H1 (cell line): ENCODE measurements at regions not wholly inside any gene's neighbourhood (a gene's known extent, or its start where the extent isn't known, plus 50 kb on each side); places are given as distances from the start of the nearest gene placed in this dataset.

Source experiments
- CTCF ChIA-PET: fragments of 300-600 bp; sonication (Branson Sonifier 250); formaldehyde crosslinking; loops from one replicate; lab custom pipeline; 2021; ENCODE audit not compliant: partially characterized antibody; lab: Charles Lee
- POLR2A ChIA-PET: fragments of 300-600 bp; sonication (Branson Sonifier 250); formaldehyde crosslinking; loops from one replicate; lab custom pipeline; 2021; ENCODE audit warnings: inconsistent platforms; ENCODE audit not compliant: partially characterized antibody; lab: Charles Lee
- DNase-seq, 2 experiments: peaks; one replicate each; pipeline versions ENCODE4 v3.0.0 to v3.0.0-alpha.2; 2010 to 2022; ENCODE audit warnings: low spot score in 2 of 2, low read depth in 1 of 2, mixed read lengths in 1 of 2
- FAIRE-seq: peaks from 2 replicates; lab custom pipeline; 2011; peaks lifted over from hg19 to GRCh38; lab: Jason Lieb, UNC
- H2AFZ ChIP-seq: 2 replicates; pipeline ENCODE4 v1.8.1; 2012; ENCODE audit warnings: low read length, inconsistent platforms
- H2AK5ac ChIP-seq: 2 replicates; pipeline ENCODE4 v1.6.1; 2013; ENCODE audit warnings: low read depth, low read length
- H2BK120ac ChIP-seq: replicated peaks from 2 replicates; pipeline ENCODE3; 2013; ENCODE audit warnings: low read depth, low read length, inconsistent platforms
- H2BK12ac ChIP-seq: 2 replicates; pipeline ENCODE4 v1.6.1; 2013; ENCODE audit warnings: low read depth, low read length
- H2BK15ac ChIP-seq: 2 replicates; pipeline ENCODE4 v1.6.1; 2013; ENCODE audit warnings: low read length
- H2BK20ac ChIP-seq: 2 replicates; pipeline ENCODE4 v1.6.1; 2013; ENCODE audit warnings: low read length
- H2BK5ac ChIP-seq: 2 replicates; pipeline ENCODE4 v1.6.1; 2013; ENCODE audit warnings: low read depth, low read length
- H3K14ac ChIP-seq: 2 replicates; pipeline ENCODE4 v1.6.1; 2013; ENCODE audit warnings: inconsistent platforms; ENCODE audit not compliant: insufficient read length
- H3K18ac ChIP-seq: 2 replicates; pipeline ENCODE4 v1.6.1; 2013; ENCODE audit warnings: low read length; ENCODE audit errors: extremely low read depth
- H3K23ac ChIP-seq: 2 replicates; pipeline ENCODE4 v1.6.1; 2013; ENCODE audit warnings: inconsistent platforms; ENCODE audit not compliant: insufficient read length
- H3K23me2 ChIP-seq: 2 replicates; pipeline ENCODE4 v1.6.1; 2013; ENCODE audit warnings: low read depth, low read length
- H3K27ac ChIP-seq: 2 replicates; pipeline ENCODE4 v1.6.1; 2011; ENCODE audit warnings: low read depth, low read length, inconsistent platforms
- H3K27me3 ChIP-seq, 4 experiments: replicated peaks in 1 of 4; 1 replicate in 1 of 4; 2 replicates in 3 of 4; pipeline versions ENCODE4 v1.6.1 to v1.8.1; 2011 to 2013; ENCODE audit warnings: low read length in 3 of 4, mild to moderate bottlenecking in 3 of 4, inconsistent platforms in 2 of 4, mixed read lengths in 2 of 4, moderate library complexity in 1 of 4; ENCODE audit not compliant: control insufficient read depth in 3 of 4, insufficient read depth in 3 of 4; ENCODE audit errors: extremely low read depth in 1 of 4
- H3K36me3 ChIP-seq, 4 experiments: 2 replicates each; pipeline versions ENCODE4 v1.6.1 to v1.8.1; 2011 to 2013; ENCODE audit warnings: mild to moderate bottlenecking in 4 of 4, low read length in 3 of 4, moderate library complexity in 2 of 4, control low read depth in 1 of 4, inconsistent platforms in 1 of 4; ENCODE audit not compliant: insufficient read depth in 4 of 4, control insufficient read depth in 2 of 4
- H3K4ac ChIP-seq: replicated peaks from 2 replicates; pipeline ENCODE3; 2013; ENCODE audit warnings: low read length, low read depth, mixed read lengths, inconsistent platforms; ENCODE audit not compliant: insufficient read length
- H3K4me1 ChIP-seq, 4 experiments: replicated peaks in 1 of 4; 1 replicate in 1 of 4; 2 replicates in 3 of 4; pipeline versions ENCODE4 v1.6.1 to v1.8.1; 2011 to 2013; ENCODE audit warnings: low read length in 3 of 4, inconsistent platforms in 2 of 4, mixed read lengths in 1 of 4; ENCODE audit not compliant: insufficient read depth in 4 of 4, control insufficient read depth in 3 of 4
- H3K4me2 ChIP-seq, 2 experiments: 2 replicates each; pipeline versions ENCODE4 v1.6.1 to v1.8.1; 2011 to 2013; ENCODE audit warnings: low read depth in 2 of 2, low read length in 2 of 2, control low read depth in 1 of 2, inconsistent platforms in 1 of 2, mild to moderate bottlenecking in 1 of 2; ENCODE audit not compliant: insufficient read depth in 1 of 2
- H3K4me3 ChIP-seq, 4 experiments: fragments of 200-600, 300-600 bp in 1 of 4; sonication (generic), shearing (Covaris generic), sonication (Bioruptor Twin) in 1 of 4; 2 replicates each; pipeline versions ENCODE4 v1.5.1 to v1.8.1; 2011 to 2016; ENCODE audit warnings: low read length in 4 of 4, low read depth in 3 of 4, control low read depth in 2 of 4, inconsistent platforms in 2 of 4, mild to moderate bottlenecking in 2 of 4, mixed read lengths in 1 of 4, moderate library complexity in 1 of 4; ENCODE audit not compliant: insufficient read depth in 2 of 4; ENCODE audit errors: extremely low read depth in 1 of 4
- H3K56ac ChIP-seq: replicated peaks from 2 replicates; pipeline ENCODE3; 2013; ENCODE audit warnings: low read depth, mild to moderate bottlenecking, mixed read lengths, low read length, inconsistent platforms; ENCODE audit not compliant: insufficient read length
- H3K79me1 ChIP-seq: 2 replicates; pipeline ENCODE4 v1.6.1; 2013; ENCODE audit warnings: low read depth, low read length, control low read depth
- H3K79me2 ChIP-seq, 2 experiments: 2 replicates each; pipeline versions ENCODE4 v1.6.1 to v1.8.1; 2012 to 2013; ENCODE audit warnings: low read length in 2 of 2, mild to moderate bottlenecking in 2 of 2, inconsistent platforms in 1 of 2; ENCODE audit not compliant: insufficient read depth in 2 of 2, control insufficient read depth in 1 of 2
- H3K9ac ChIP-seq, 4 experiments: replicated peaks in 1 of 4; 1 replicate in 1 of 4; 2 replicates in 3 of 4; pipeline versions ENCODE4 v1.6.1 to v1.8.1; 2011 to 2013; ENCODE audit warnings: low read depth in 3 of 4, low read length in 3 of 4, control low read depth in 2 of 4, mild to moderate bottlenecking in 2 of 4, moderate library complexity in 2 of 4, inconsistent platforms in 1 of 4; ENCODE audit errors: extremely low read depth in 1 of 4
- H3K9me3 ChIP-seq, 2 experiments: 2 replicates each; pipeline versions ENCODE4 v1.6.1 to v1.8.1; 2012 to 2013; ENCODE audit warnings: mild to moderate bottlenecking in 2 of 2, moderate library complexity in 2 of 2, control low read depth in 1 of 2, inconsistent platforms in 1 of 2, low read depth in 1 of 2, low read length in 1 of 2, mixed read lengths in 1 of 2; ENCODE audit not compliant: insufficient read depth in 2 of 2
- H4K20me1 ChIP-seq, 2 experiments: replicated peaks in 1 of 2; 2 replicates each; pipeline versions ENCODE3 to v1.8.1; 2011 to 2013; ENCODE audit warnings: inconsistent platforms in 2 of 2, low read length in 2 of 2, mild to moderate bottlenecking in 1 of 2; ENCODE audit not compliant: insufficient read depth in 2 of 2, control insufficient read depth in 1 of 2
- H4K5ac ChIP-seq: 2 replicates; pipeline ENCODE4 v1.6.1; 2013; ENCODE audit warnings: low read length, low read depth, mixed read lengths, inconsistent platforms; ENCODE audit not compliant: insufficient read length
- H4K8ac ChIP-seq: 2 replicates; pipeline ENCODE4 v1.8.0; 2013; ENCODE audit warnings: mild to moderate bottlenecking, moderate library complexity, low read length, inconsistent platforms; ENCODE audit not compliant: insufficient read depth; ENCODE audit errors: extremely low read depth
- H4K91ac ChIP-seq: replicated peaks from 2 replicates; pipeline ENCODE3; 2013; ENCODE audit warnings: low read length, mixed read lengths, inconsistent platforms; ENCODE audit not compliant: insufficient read length
- CBX8 ChIP-seq: fragments of 300-800, 300-1000 bp; sonication (generic); IDR thresholded peaks from 2 replicates; pipeline ENCODE4 v1.7.1; 2016; ENCODE audit warnings: low read depth, low read length, borderline replicate concordance
- EP300 ChIP-seq, 2 experiments: IDR thresholded peaks; 1 replicate in 1 of 2; 2 replicates in 1 of 2; pipeline ENCODE4 v1.6.1; 2011 to 2012; ENCODE audit warnings: low read depth in 2 of 2, low read length in 2 of 2, mild to moderate bottlenecking in 2 of 2, borderline replicate concordance in 1 of 2, inconsistent platforms in 1 of 2, moderate library complexity in 1 of 2
- HDAC6 ChIP-seq: IDR thresholded peaks from one replicate; pipeline ENCODE4 v1.7.1; 2012; ENCODE audit warnings: low read depth, mild to moderate bottlenecking, inconsistent platforms, low read length, moderate library complexity
- KDM4A ChIP-seq: IDR thresholded peaks from one replicate; pipeline ENCODE4 v1.7.1; 2012; ENCODE audit warnings: low read depth, mild to moderate bottlenecking, moderate library complexity, low read length, inconsistent platforms; ENCODE audit not compliant: severe bottlenecking
- KDM5A ChIP-seq: fragments of 200-600 bp; IDR thresholded peaks from 2 replicates; pipeline ENCODE4 v1.7.1; 2012; ENCODE audit warnings: mild to moderate bottlenecking, low read length, inconsistent platforms, mixed read lengths
- MAFK ChIP-seq: IDR thresholded peaks from 2 replicates; pipeline ENCODE4 v1.6.1; 2012; ENCODE audit warnings: low read depth, mild to moderate bottlenecking, improper control_type of control experiment, low read length
- POLR2AphosphoS5 ChIP-seq: IDR thresholded peaks from 2 replicates; pipeline ENCODE4 v1.6.1; 2011; ENCODE audit warnings: low read depth, low read length
- SIRT6 ChIP-seq: IDR thresholded peaks from one replicate; pipeline ENCODE4 v1.7.1; 2012; ENCODE audit warnings: low read length, inconsistent platforms
- SP1 ChIP-seq: IDR thresholded peaks from 2 replicates; pipeline ENCODE4 v1.6.1; 2011; ENCODE audit warnings: low read depth, low read length
- SP4 ChIP-seq: IDR thresholded peaks from 2 replicates; pipeline ENCODE4 v1.6.1; 2012; ENCODE audit warnings: low read length, inconsistent platforms
- SRF ChIP-seq: IDR thresholded peaks from 2 replicates; pipeline ENCODE4 v1.6.1; 2011; ENCODE audit warnings: mild to moderate bottlenecking, low read depth, low read length, moderate library complexity
- SUZ12 ChIP-seq: fragments of 200-600 bp; sonication (generic); IDR thresholded peaks from 2 replicates; pipeline ENCODE4 v1.6.1; 2012; ENCODE audit warnings: mild to moderate bottlenecking, inconsistent platforms, low read length, moderate library complexity, mixed read lengths
- TBP ChIP-seq: IDR thresholded peaks from 2 replicates; pipeline ENCODE4 v1.6.1; 2011; ENCODE audit warnings: low read depth, low read length, improper control_type of control experiment
- WGBS, 2 experiments: shearing (Covaris generic) in 1 of 2; methylation state at CpG; one replicate each; pipeline versions ENCODE4 v1.1.6 to v1.1.7; 2013 to 2015; ENCODE audit warnings: low lambda C conversion rate in 2 of 2, mixed read lengths in 2 of 2, inconsistent platforms in 1 of 2, low coverage in 1 of 2, missing lambda C conversion rate in 1 of 2; ENCODE audit not compliant: insufficient replicate concordance in 2 of 2, insufficient coverage in 1 of 2, insufficient read length in 1 of 2; ENCODE audit errors: extremely low coverage in 1 of 2, missing lambda C conversion rate in 1 of 2; 5-methylcytosine and 5-hydroxymethylcytosine counted together

- H3K4me2 ChIP-seq: peak overlapping the region in 1 of 2 experiments; percentile 18; a peak in 2 of 4 replicates
- H4K20me1 ChIP-seq: no peaks in the 10 kb centered on the region
- H3K79me2 ChIP-seq: no peaks in the 10 kb centered on the region
- ChIA-PET CTCF (interaction anchor here (0.7 to 1.0 kb wide), 2 partner anchors 108 to 336 kb away, joined by 3 to 4 read pairs; no protein-coding TSS in a partner anchor), POLR2A (no interaction called here)
- peak overlapping the region; percentile 89; the same call in 1 of the 2 replicates for H2BK20ac ChIP-seq
- H3K4ac ChIP-seq: no peak overlapping the region
- H3K36me3 ChIP-seq: no peaks in the 10 kb centered on the region
- H3K79me1 ChIP-seq: no peaks in the 10 kb centered on the region
- H4K8ac ChIP-seq: no peak overlapping the region
- peaks cover 2 to 14% (median 9%) of the 10 kb centered on the region in 4 experiments; a peak in 5 of 7 replicates for H3K4me1 ChIP-seq
- peak overlapping the region; percentile 48; the same call in 1 of the 2 replicates for H3K27ac ChIP-seq
- no peak overlapping the region; a peak in 1 of 7 replicates for H3K9ac ChIP-seq
- H2BK5ac ChIP-seq: 0 out of 2 replicates have a peak overlapping the region, but pooled peaks have one; percentile 12
- no peak overlapping the region for H3K18ac ChIP-seq
- 95% methylated on average over 7 of the region's 7 CpGs; no CpG with 5 or more reads in 1 of the 2 experiments for WGBS, 2 experiments
- FAIRE-seq: no peak
- peak overlapping the region; percentile 55; the same call in 1 of the 2 replicates for H2AFZ ChIP-seq
- peak overlapping the region; percentile 85; the same call in 1 of the 2 replicates for H2AK5ac ChIP-seq
- no peaks in the 10 kb centered on the region for H3K9me3 ChIP-seq
- H4K5ac ChIP-seq: no peak overlapping the region
- peak in 1 of 2 experiments; percentile 37 for DNase-seq
- H2BK120ac ChIP-seq: no peak overlapping the region
- H3K14ac ChIP-seq: peak overlapping the region; percentile 6
- H2BK12ac ChIP-seq: peak overlapping the region; percentile 88; the same call in 1 of the 2 replicates
- TF ChIP-seq CBX8 (no peak), KDM5A (no peak), EP300 (IDR thresholded peaks at IDR 0.05; ENCODE audit: borderline replicate concordance in 1 of 2, low read depth in 2 of 2, low read length in 2 of 2) (no peak), KDM4A (no peak), SUZ12 (no peak), SIRT6 (no peak), HDAC6 (no peak), SP1 (no peak), SP4 (no peak), SRF (no peak), TBP (no peak), POLR2AphosphoS5 (no peak), MAFK (no peak)
- no peak overlapping the region for H3K23ac ChIP-seq
- H3K4me3 ChIP-seq: no peak overlapping the region
- 0 out of 2 replicates have a peak overlapping the region, but pooled peaks have one; percentile 93 for H2BK15ac ChIP-seq
- H3K23me2 ChIP-seq: no peaks in the 10 kb centered on the region; the same call in 1 of the 2 replicates
- no peaks in the 10 kb centered on the region for H3K27me3 ChIP-seq
- no peak overlapping the region for H3K56ac ChIP-seq
- H4K91ac ChIP-seq: peak overlapping the region; percentile 68
Observed at GRCh38 chr18:10139783-10140410, 226.1 kb downstream of the VAPA start.
